HepG2 (cell line): ENCODE measurements at regions not wholly inside any gene's neighbourhood (a gene's known extent, or its start where the extent isn't known, plus 50 kb on each side); places are given as distances from the start of the nearest gene placed in this dataset.

Experiments used
- ATAC-seq: fragments of 200-7000 bp; cut with Tn5 transposase; 3 replicates; pipeline ENCODE4 v1.9.1; 2020; ENCODE audit warnings: mild to moderate bottlenecking, moderate library complexity
- BruUV-seq: library from RNA; stranded (reverse); fragments of 400-500 nt; replicated peaks from 2 replicates; lab custom pipeline; 2021; lab: Mats Ljungman, UMichigan
- CTCF ChIA-PET: fragments of 300-600 bp; formaldehyde crosslinking; extraction: SDS; loops from one replicate; lab custom pipeline; 2021; ENCODE audit warnings: low total read pairs, inconsistent platforms, low intra/inter-chr PET ratio; lab: Yijun Ruan, JAX
- POLR2A ChIA-PET: fragments of 350-600 bp; sonication (Branson Sonifier 250); formaldehyde crosslinking; loops from one replicate; lab custom pipeline; 2020; ENCODE audit warnings: antibody characterized with exemption, inconsistent platforms; lab: Yijun Ruan, JAX
- DNase-seq: peaks from one replicate; pipeline ENCODE4 v3.0.0-alpha.2; 2015; ENCODE audit warnings: low spot score
- FAIRE-seq: peaks from 3 replicates; lab custom pipeline; 2011; peaks lifted over from hg19 to GRCh38; lab: Jason Lieb, UNC
- H2AFZ ChIP-seq: one replicate; pipeline ENCODE4 v1.6.1; 2011; ENCODE audit warnings: low read length, inconsistent platforms
- H3K27ac ChIP-seq: fragments of 300-600 bp; 3 replicates; pipeline ENCODE4 v1.8.0; 2011; ENCODE audit warnings: mixed run types, mild to moderate bottlenecking, mixed read lengths, low read length, inconsistent platforms; ENCODE audit not compliant: insufficient read depth; ENCODE audit errors: extremely low read length
- H3K27me3 ChIP-seq, 2 experiments: fragments of 200-600 bp in 1 of 2; 2 replicates in 1 of 2; 3 replicates in 1 of 2; pipeline versions ENCODE4 v1.6.0 to v1.8.0; 2011; ENCODE audit warnings: low read length in 2 of 2, mild to moderate bottlenecking in 2 of 2, moderate library complexity in 2 of 2, inconsistent platforms in 1 of 2; ENCODE audit not compliant: insufficient read depth in 2 of 2, control insufficient read depth in 1 of 2
- H3K36me3 ChIP-seq, 2 experiments: fragments of 200-600 bp in 1 of 2; replicated peaks in 1 of 2; 2 replicates in 1 of 2; 3 replicates in 1 of 2; pipeline versions ENCODE4 v1.5.1 to v1.8.0; 2011; ENCODE audit warnings: low read length in 2 of 2, inconsistent platforms in 1 of 2; ENCODE audit not compliant: insufficient read depth in 2 of 2, control insufficient read depth in 1 of 2
- H3K4me1 ChIP-seq: 2 replicates; pipeline ENCODE4 v1.5.1; 2012; ENCODE audit warnings: low read length, inconsistent platforms; ENCODE audit not compliant: insufficient read depth
- H3K4me2 ChIP-seq: 2 replicates; pipeline ENCODE4 v1.6.0; 2011; ENCODE audit warnings: low read depth, low read length, inconsistent platforms
- H3K4me3 ChIP-seq, 3 experiments: fragments of 200-600 bp in 1 of 3; sonication (generic), shearing (Covaris generic) in 1 of 3; replicated peaks in 1 of 3; 2 replicates each; pipeline ENCODE4 v1.5.1; 2011 to 2016; ENCODE audit warnings: low read length in 3 of 3, inconsistent platforms in 2 of 3, low read depth in 2 of 3, mild to moderate bottlenecking in 2 of 3, control low read depth in 1 of 3, mixed read lengths in 1 of 3; ENCODE audit not compliant: insufficient read depth in 1 of 3
- H3K79me2 ChIP-seq: one replicate; pipeline ENCODE4 v1.6.1; 2011; ENCODE audit warnings: low read length, inconsistent platforms; ENCODE audit not compliant: insufficient read depth
- H3K9ac ChIP-seq: 2 replicates; pipeline ENCODE4 v1.6.0; 2011; ENCODE audit warnings: mild to moderate bottlenecking, low read depth, low read length, inconsistent platforms; ENCODE audit not compliant: insufficient read depth
- H3K9me3 ChIP-seq: 2 replicates; pipeline ENCODE4 v1.5.1; 2012; ENCODE audit warnings: mild to moderate bottlenecking, low read length
- H4K20me1 ChIP-seq: 2 replicates; pipeline ENCODE4 v1.6.0; 2011; ENCODE audit warnings: inconsistent platforms, mild to moderate bottlenecking, low read length, moderate library complexity; ENCODE audit not compliant: insufficient read depth
- CREM ChIP-seq, 2 experiments: sonication (generic) in 1 of 2; formaldehyde crosslinking in 1 of 2; IDR thresholded peaks; 2 replicates each; pipeline versions ENCODE4 v1.4.0 to v1.6.1; 2016 to 2020; ENCODE audit warnings: antibody characterized with exemption in 1 of 2, mild to moderate bottlenecking in 1 of 2, missing genetic modification reagents in 1 of 2
- KDM5A ChIP-seq: fragments of 200-600 bp; sonication (generic); IDR thresholded peaks from 2 replicates; pipeline ENCODE4 v1.7.0; 2018; ENCODE audit warnings: antibody characterized with exemption, mild to moderate bottlenecking, low read length, borderline replicate concordance
- SMARCC2 ChIP-seq: fragments of 450-650 bp; IDR thresholded peaks from 2 replicates; pipeline ENCODE4 v1.6.1; 2017; ENCODE audit warnings: antibody characterized with exemption, mild to moderate bottlenecking
- SRF ChIP-seq: IDR thresholded peaks from 2 replicates; pipeline ENCODE4 v1.6.1; 2011; ENCODE audit warnings: mild to moderate bottlenecking, low read depth, low read length, moderate library complexity
- SUZ12 ChIP-seq: fragments of 150-350 bp; IDR thresholded peaks from 2 replicates; pipeline ENCODE4 v1.6.1; 2014; ENCODE audit warnings: low read depth, low read length
- ZBTB42 ChIP-seq: sonication (generic); formaldehyde crosslinking; IDR thresholded peaks from 2 replicates; pipeline ENCODE4 v1.5.0; 2020; ENCODE audit warnings: mild to moderate bottlenecking, missing genetic modification reagents
- ZNF121 ChIP-seq: sonication (generic); formaldehyde crosslinking; IDR thresholded peaks from 2 replicates; pipeline ENCODE4 v1.5.0; 2020; ENCODE audit warnings: mild to moderate bottlenecking, missing genetic modification reagents
- WGBS: methylation state at CpG from one replicate; pipeline ENCODE4 v1.1.6; 2017; ENCODE audit warnings: low lambda C conversion rate; 5-methylcytosine and 5-hydroxymethylcytosine counted together
- in situ Hi-C: cut with HindIII; loops from 2 replicates; pipeline ENCODE4 v1.10.0; 2017; ENCODE audit warnings: low pct_unique_long_range_greater_than_20kb; ENCODE audit not compliant: extremely low pct_ligation_motif_present
- intact Hi-C: fragments of 100-400 bp; cut with micrococcal nuclease; formaldehyde crosslinking; loops from one replicate; pipeline ENCODE4 v1.10.0; 2022; ENCODE audit not compliant: unreplicated experiment
- TF ChIP-seq, protein P1 (sequence below): conservative IDR thresholded peaks from 2 replicates; pipeline ENCODE4 v1.6.1; 2018; ENCODE audit warnings: missing genetic modification reagents
- TF ChIP-seq, protein P2 (sequence below): sonication (generic); formaldehyde crosslinking; IDR thresholded peaks from 2 replicates; pipeline ENCODE4 v1.8.1; 2023; ENCODE audit warnings: mild to moderate bottlenecking, inconsistent platforms, moderate library complexity, missing genetic modification reagents, borderline replicate concordance

DNA sequence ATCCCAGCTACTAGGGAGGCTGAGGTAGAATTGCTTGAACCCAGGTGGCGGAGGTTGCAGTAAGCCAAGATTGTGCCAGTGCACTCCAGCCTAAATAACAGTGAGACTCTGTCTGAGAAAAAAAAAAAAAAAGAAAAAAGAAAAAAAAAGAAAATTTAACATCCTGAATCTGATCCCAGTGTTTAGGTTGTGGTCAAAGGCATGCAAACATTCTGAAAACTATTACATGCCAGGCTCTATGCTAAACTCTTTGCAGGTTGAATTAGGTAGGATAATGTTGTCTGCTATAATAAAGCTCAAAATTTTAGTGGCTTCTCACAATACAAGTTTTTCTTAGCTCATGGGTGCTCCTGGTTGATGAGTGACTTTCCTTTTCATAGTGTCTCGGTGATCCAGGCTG lies 367.4 kb downstream of the PSAT1 start:
- Histone ChIP-seq H3K4me3 (no peak overlapping the region), H3K4me2 (no peak overlapping the region), H3K9ac (no peak overlapping the region)
- in situ Hi-C loops = no loop called here
- BruUV-seq = no TSS peak
- no peak for TF ChIP-seq ZBTB42 (CRISPR knock-in tag)
- TF ChIP-seq SUZ12 = no peak
- TF ChIP-seq, all 625 proteins: peak for 0
- H3K36me3 ChIP-seq = no peaks in the 10 kb centered on the region
- H3K79me2 ChIP-seq = no peaks in the 10 kb centered on the region
- CTCF ChIA-PET = no interaction called here
- H3K9me3 ChIP-seq = no peaks in the 10 kb centered on the region
- ATAC-seq (no peak), DNase-seq (no peak), FAIRE-seq (no peak)
- intact Hi-C loops = no loop called here
- H3K27me3 ChIP-seq = no peaks in the 10 kb centered on the region
- H3K4me1 ChIP-seq = no peaks in the 10 kb centered on the region
- no peak overlapping the region for H3K27ac ChIP-seq
- H2AFZ ChIP-seq = no peak overlapping the region
- H4K20me1 ChIP-seq = no peaks in the 10 kb centered on the region
- 4% methylated on average over 2 of the region's 2 CpGs for WGBS
- POLR2A ChIA-PET = no interaction called here

DNA sequence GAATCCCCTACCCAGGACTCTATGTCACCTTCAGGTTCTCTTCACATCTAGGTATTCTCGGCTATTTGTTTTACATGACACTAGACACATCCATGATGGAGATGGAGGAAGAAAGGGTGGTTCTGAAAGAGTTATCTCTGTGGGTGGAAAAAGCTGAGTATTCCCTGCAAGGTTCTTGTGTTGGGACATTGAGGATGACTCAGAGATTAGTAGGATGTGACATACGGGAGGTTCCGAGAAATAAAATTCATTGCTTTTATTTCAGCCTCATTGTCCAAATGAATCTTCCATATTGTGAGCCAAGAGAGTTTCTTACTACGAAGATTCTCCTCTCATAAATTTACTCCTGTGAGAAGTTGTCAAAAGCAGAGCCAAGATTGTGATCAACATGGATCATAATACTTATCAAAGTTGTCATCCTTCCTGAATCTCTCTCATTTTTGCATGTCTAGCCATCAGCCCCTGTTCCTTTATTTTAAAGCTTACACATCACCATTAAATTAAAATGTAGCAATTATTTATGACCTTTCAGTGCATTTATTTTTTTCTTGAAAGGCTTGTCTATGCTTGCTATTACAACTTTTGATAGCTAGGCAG lies 370.0 kb downstream of the PSAT1 start:
- FAIRE-seq (no peak), DNase-seq (no peak), ATAC-seq (no peak)
- Histone ChIP-seq H2AFZ (no peak overlapping the region), H3K4me3 (no peak overlapping the region), H3K27me3 (no peaks in the 10 kb centered on the region), H3K27ac (no peak overlapping the region), H3K9me3 (no peaks in the 10 kb centered on the region), H3K9ac (no peak overlapping the region), H3K4me1 (no peaks in the 10 kb centered on the region), H3K79me2 (no peaks in the 10 kb centered on the region), H3K36me3 (no peaks in the 10 kb centered on the region), H4K20me1 (no peaks in the 10 kb centered on the region), H3K4me2 (no peak overlapping the region)
- WGBS = 33% methylated on average over 4 of the region's 4 CpGs
- CTCF ChIA-PET = no interaction called here
- no TSS peak for BruUV-seq
- POLR2A ChIA-PET = no interaction called here
- intact Hi-C loops = no loop called here
- no peak for TF ChIP-seq SRF
- TF ChIP-seq ZNF121 (CRISPR knock-in tag) = no peak
- TF ChIP-seq, protein P1, sequence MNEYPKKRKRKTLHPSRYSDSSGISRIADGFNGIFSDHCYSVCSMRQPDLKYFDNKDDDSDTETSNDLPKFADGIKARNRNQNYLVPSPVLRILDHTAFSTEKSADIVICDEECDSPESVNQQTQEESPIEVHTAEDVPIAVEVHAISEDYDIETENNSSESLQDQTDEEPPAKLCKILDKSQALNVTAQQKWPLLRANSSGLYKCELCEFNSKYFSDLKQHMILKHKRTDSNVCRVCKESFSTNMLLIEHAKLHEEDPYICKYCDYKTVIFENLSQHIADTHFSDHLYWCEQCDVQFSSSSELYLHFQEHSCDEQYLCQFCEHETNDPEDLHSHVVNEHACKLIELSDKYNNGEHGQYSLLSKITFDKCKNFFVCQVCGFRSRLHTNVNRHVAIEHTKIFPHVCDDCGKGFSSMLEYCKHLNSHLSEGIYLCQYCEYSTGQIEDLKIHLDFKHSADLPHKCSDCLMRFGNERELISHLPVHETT (CRISPR knock-in tag) = no peak
- no peak for TF ChIP-seq SMARCC2
- TF ChIP-seq KDM5A = no peak
- TF ChIP-seq, protein P2, sequence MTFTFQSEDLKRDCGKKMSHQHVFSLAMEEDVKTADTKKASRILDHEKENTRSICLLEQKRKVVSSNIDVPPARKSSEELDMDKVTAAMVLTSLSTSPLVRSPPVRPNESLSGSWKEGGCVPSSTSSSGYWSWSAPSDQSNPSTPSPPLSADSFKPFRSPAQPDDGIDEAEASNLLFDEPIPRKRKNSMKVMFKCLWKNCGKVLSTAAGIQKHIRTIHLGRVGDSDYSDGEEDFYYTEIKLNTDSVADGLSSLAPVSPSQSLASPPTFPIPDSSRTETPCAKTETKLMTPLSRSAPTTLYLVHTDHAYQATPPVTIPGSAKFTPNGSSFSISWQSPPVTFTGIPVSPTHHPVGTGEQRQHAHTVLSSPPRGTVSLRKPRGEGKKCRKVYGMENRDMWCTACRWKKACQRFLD (CRISPR knock-in tag) = no peak
- no peak for TF ChIP-seq CREM (IDR thresholded peaks at IDR 0.05)
- no peak for TF ChIP-seq CREM (CRISPR knock-in tag; IDR thresholded peaks at IDR 0.05)
- in situ Hi-C loops = no loop called here
